Left ventricle myocardium superior (tissue), 1 donor: ENCODE measurements at regions not wholly inside any gene's neighbourhood (a gene's known extent, or its start where the extent isn't known, plus 50 kb on each side); places are given as distances from the start of the nearest gene placed in this dataset.

Experiments used
- ATAC-seq: fragments of 200-7000 bp; cut with Tn5 transposase; one replicate; pipeline ENCODE4 v1.9.1; 2020; ENCODE audit warnings: mild to moderate bottlenecking, moderate library complexity
- DNase-seq: peaks from one replicate; pipeline ENCODE4 v3.0.0-alpha.2; 2020
- intact Hi-C: fragments of 100-400 bp; cut with micrococcal nuclease; formaldehyde crosslinking; loops from one replicate; pipeline ENCODE4 v1.11.0; 2022
- donor health status: DM: no; HTN: yes; CAD: no; lungs with severe emphysema.

GRCh38 chr15:31268911-31269784 lies 57.5 kb upstream of the KLF13 start:
- intact Hi-C loops: no loop called here
- ATAC-seq (no peak), DNase-seq (no peak)

GRCh38 chr15:31269816-31270575 lies 56.6 kb upstream of the KLF13 start:
- no peak for ATAC-seq
- DNase-seq: no peak
- intact Hi-C loops: no loop called here

GRCh38 chr15:31270767-31271166 lies 55.9 kb upstream of the KLF13 start:
- intact Hi-C loops: no loop called here
- ATAC-seq (no peak), DNase-seq (no peak)

GRCh38 chr15:31271224-31271635 lies 55.4 kb upstream of the KLF13 start:
- no peak for ATAC-seq
- intact Hi-C loops: no loop called here
- DNase-seq: no peak

GRCh38 chr15:31271711-31272557 lies 54.7 kb upstream of the KLF13 start:
- ATAC-seq: no peak
- no peak for DNase-seq
- intact Hi-C loops: no loop called here

GRCh38 chr15:31272558-31273257 lies 53.9 kb upstream of the KLF13 start:
- DNase-seq (no peak), ATAC-seq (no peak)
- intact Hi-C loops: no loop called here

GRCh38 chr15:31273258-31273941 lies 53.2 kb upstream of the KLF13 start:
- no peak for ATAC-seq
- intact Hi-C loops: no loop called here
- no peak for DNase-seq

GRCh38 chr15:31274496-31275330 lies 51.9 kb upstream of the KLF13 start:
- ATAC-seq (no peak), DNase-seq (no peak)
- intact Hi-C loops: no loop called here

- intact Hi-C loops: no loop called here
- ATAC-seq (no peak), DNase-seq (no peak)
These were observed 51.0 kb upstream of the KLF13 start for GRCh38 chr15:31275331-31276262.

GRCh38 chr15:31276596-31277298 lies 49.9 kb upstream of the KLF13 start:
- DNase-seq (no peak), ATAC-seq (no peak)
- intact Hi-C loops: no loop called here
